DND-41 (cell line): ENCODE measurements at regions not wholly inside any gene's neighbourhood (a gene's known extent, or its start where the extent isn't known, plus 50 kb on each side); places are given as distances from the start of the nearest gene placed in this dataset.

ENCODE experiments used
- ATAC-seq: fragments of 200-7000 bp; cut with Tn5 transposase; 3 replicates; pipeline ENCODE4 v1.9.1; 2021; ENCODE audit warnings: low read depth; ENCODE audit not compliant: insufficient read depth
- DNase-seq: peaks from one replicate; pipeline ENCODE4 v3.0.0-alpha.2; 2020
- H2AFZ ChIP-seq: 2 replicates; pipeline ENCODE4 v1.6.0; 2012; ENCODE audit warnings: low read depth, low read length
- H3K27ac ChIP-seq: 2 replicates; pipeline ENCODE4 v1.5.1; 2012; ENCODE audit warnings: low read length, inconsistent platforms
- H3K27me3 ChIP-seq: fragments of 200-600 bp; sonication (generic); 2 replicates; pipeline ENCODE4 v1.6.0; 2012; ENCODE audit warnings: low read length, mild to moderate bottlenecking, inconsistent platforms; ENCODE audit not compliant: insufficient read depth, poor library complexity
- H3K36me3 ChIP-seq: 2 replicates; pipeline ENCODE4 v1.5.1; 2012; ENCODE audit warnings: low read length, inconsistent platforms; ENCODE audit not compliant: insufficient read depth
- H3K4me1 ChIP-seq: 2 replicates; pipeline ENCODE4 v1.5.1; 2012; ENCODE audit warnings: mild to moderate bottlenecking, low read length; ENCODE audit not compliant: insufficient read depth
- H3K4me2 ChIP-seq: 2 replicates; pipeline ENCODE4 v1.6.0; 2012; ENCODE audit warnings: mild to moderate bottlenecking, moderate library complexity, low read length, inconsistent platforms; ENCODE audit not compliant: insufficient read depth
- H3K4me3 ChIP-seq, 2 experiments: fragments of 200-600 bp in 1 of 2; shearing (Covaris generic) in 1 of 2; 2 replicates each; pipeline ENCODE4 v1.5.1; 2012 to 2016; ENCODE audit warnings: inconsistent platforms in 2 of 2, low read length in 2 of 2, mild to moderate bottlenecking in 2 of 2, low read depth in 1 of 2, moderate library complexity in 1 of 2
- H3K79me2 ChIP-seq: 2 replicates; pipeline ENCODE4 v1.6.0; 2012; ENCODE audit warnings: low read length, inconsistent platforms; ENCODE audit not compliant: insufficient read depth
- H3K9ac ChIP-seq: 2 replicates; pipeline ENCODE4 v1.6.0; 2012; ENCODE audit warnings: low read depth, mild to moderate bottlenecking, inconsistent platforms, low read length, moderate library complexity
- H3K9me3 ChIP-seq: 2 replicates; pipeline ENCODE4 v1.5.1; 2012; ENCODE audit warnings: low read length, moderate library complexity, mild to moderate bottlenecking, inconsistent platforms; ENCODE audit not compliant: insufficient read depth, severe bottlenecking
- H4K20me1 ChIP-seq: 2 replicates; pipeline ENCODE4 v1.6.0; 2012; ENCODE audit warnings: low read length; ENCODE audit not compliant: insufficient read depth
- CTCF ChIP-seq: IDR thresholded peaks from 2 replicates; pipeline ENCODE4 v1.5.1; 2012; ENCODE audit warnings: borderline replicate concordance, low read length, moderate library complexity, mild to moderate bottlenecking; ENCODE audit not compliant: poor library complexity, severe bottlenecking; ENCODE audit errors: extremely low read depth
- EZH2 ChIP-seq: IDR thresholded peaks from 3 replicates; pipeline ENCODE4 v1.6.1; 2012; ENCODE audit warnings: borderline replicate concordance, low read depth, mild to moderate bottlenecking, moderate library complexity, low read length, inconsistent platforms; ENCODE audit not compliant: severe bottlenecking

- H3K36me3 ChIP-seq: no peaks in the 10 kb centered on the region
- H2AFZ ChIP-seq: no peak overlapping the region
- DNase-seq: no peak
- no peaks in the 10 kb centered on the region for H4K20me1 ChIP-seq
- no peaks in the 10 kb centered on the region for H3K9me3 ChIP-seq
- H3K27me3 ChIP-seq: no peaks in the 10 kb centered on the region
- no peak overlapping the region for H3K4me3 ChIP-seq
- no peak for ATAC-seq
- TF ChIP-seq EZH2: no peak
- no peaks in the 10 kb centered on the region for H3K79me2 ChIP-seq
- no peak overlapping the region for H3K4me2 ChIP-seq
- H3K4me1 ChIP-seq: peaks cover 3% of the 10 kb centered on the region
- H3K9ac ChIP-seq: no peak overlapping the region
- H3K27ac ChIP-seq: no peak overlapping the region
Observed at GRCh38 chr12:75662511-75663159, 151.2 kb upstream of the KRR1 start.

- Histone ChIP-seq H3K4me1 (peaks cover 3% of the 10 kb centered on the region), H3K9me3 (no peaks in the 10 kb centered on the region), H3K27ac (no peak overlapping the region), H4K20me1 (no peaks in the 10 kb centered on the region), H3K4me2 (no peak overlapping the region), H3K27me3 (no peaks in the 10 kb centered on the region), H3K4me3 (no peak overlapping the region), H2AFZ (no peak overlapping the region), H3K79me2 (no peaks in the 10 kb centered on the region), H3K9ac (no peak overlapping the region), H3K36me3 (no peaks in the 10 kb centered on the region)
- DNase-seq (no peak), ATAC-seq (no peak)
- TF ChIP-seq CTCF: no peak
- no peak for TF ChIP-seq EZH2
Observed at GRCh38 chr12:75661908-75662307, 150.5 kb upstream of the KRR1 start.

GRCh38 chr12:75660805-75661404 lies 149.5 kb upstream of the KRR1 start:
- no peaks in the 10 kb centered on the region for H3K27me3 ChIP-seq
- H2AFZ ChIP-seq: no peak overlapping the region
- TF ChIP-seq CTCF: no peak
- no peak for TF ChIP-seq EZH2
- no peaks in the 10 kb centered on the region for H4K20me1 ChIP-seq
- no peaks in the 10 kb centered on the region for H3K79me2 ChIP-seq
- DNase-seq: no peak
- no peak for ATAC-seq
- no peak overlapping the region for H3K27ac ChIP-seq
- H3K36me3 ChIP-seq: no peaks in the 10 kb centered on the region
- no peaks in the 10 kb centered on the region for H3K9me3 ChIP-seq
- H3K4me3 ChIP-seq: no peak overlapping the region
- H3K4me1 ChIP-seq: peaks cover 3% of the 10 kb centered on the region
- H3K4me2 ChIP-seq: no peak overlapping the region
- H3K9ac ChIP-seq: no peak overlapping the region

GRCh38 chr12:75660107-75660530 lies 148.7 kb upstream of the KRR1 start:
- H3K79me2 ChIP-seq: no peaks in the 10 kb centered on the region
- no peak overlapping the region for H3K27ac ChIP-seq
- peaks cover 3% of the 10 kb centered on the region for H3K4me1 ChIP-seq
- H3K4me2 ChIP-seq: no peak overlapping the region
- H2AFZ ChIP-seq: no peak overlapping the region
- no peaks in the 10 kb centered on the region for H3K36me3 ChIP-seq
- TF ChIP-seq EZH2: no peak
- no peak for TF ChIP-seq CTCF
- no peak overlapping the region for H3K9ac ChIP-seq
- H4K20me1 ChIP-seq: no peaks in the 10 kb centered on the region
- no peaks in the 10 kb centered on the region for H3K27me3 ChIP-seq
- ATAC-seq: no peak
- H3K4me3 ChIP-seq: no peak overlapping the region
- H3K9me3 ChIP-seq: no peaks in the 10 kb centered on the region
- DNase-seq: no peak
